H9 (cell line): ENCODE measurements at regions not wholly inside any gene's neighbourhood (a gene's known extent, or its start where the extent isn't known, plus 50 kb on each side); places are given as distances from the start of the nearest gene placed in this dataset.

ENCODE experiments used
- DNase-seq: peaks from one replicate; pipeline ENCODE4 v3.0.0-alpha.2; 2017
- H2AFZ ChIP-seq: one replicate; pipeline ENCODE4 v1.6.1; 2013; ENCODE audit warnings: mild to moderate bottlenecking, low read length, control low read depth, moderate library complexity
- H2AK5ac ChIP-seq: 2 replicates; pipeline ENCODE4 v1.6.1; 2013; ENCODE audit warnings: low read length, control low read depth, mixed read lengths; ENCODE audit not compliant: insufficient read length
- H2BK120ac ChIP-seq: one replicate; pipeline ENCODE4 v1.6.1; 2013; ENCODE audit warnings: low read depth, mild to moderate bottlenecking, low read length, control low read depth, inconsistent platforms; ENCODE audit not compliant: poor library complexity, severe bottlenecking
- H2BK12ac ChIP-seq: 2 replicates; pipeline ENCODE4 v1.6.1; 2013; ENCODE audit warnings: low read length, control low read depth, mixed read lengths, low read depth; ENCODE audit not compliant: insufficient read length
- H2BK15ac ChIP-seq: 2 replicates; pipeline ENCODE4 v1.6.1; 2013; ENCODE audit warnings: low read depth, low read length, control low read depth
- H2BK20ac ChIP-seq: one replicate; pipeline ENCODE4 v1.6.1; 2013; ENCODE audit warnings: low read depth, mild to moderate bottlenecking, low read length, control low read depth, inconsistent platforms; ENCODE audit not compliant: poor library complexity, severe bottlenecking
- H2BK5ac ChIP-seq: 2 replicates; pipeline ENCODE4 v1.6.1; 2013; ENCODE audit warnings: low read length, control low read depth, mixed read lengths; ENCODE audit not compliant: insufficient read length
- H3K14ac ChIP-seq: 2 replicates; pipeline ENCODE4 v1.6.1; 2013; ENCODE audit warnings: low read length, control low read depth; ENCODE audit not compliant: insufficient read depth
- H3K18ac ChIP-seq: 2 replicates; pipeline ENCODE4 v1.6.1; 2013; ENCODE audit warnings: low read depth, mild to moderate bottlenecking, mixed read lengths, low read length, control low read depth; ENCODE audit not compliant: insufficient read length
- H3K23ac ChIP-seq: 2 replicates; pipeline ENCODE4 v1.6.1; 2013; ENCODE audit warnings: low read length, control low read depth, mixed read lengths, low read depth; ENCODE audit not compliant: insufficient read length
- H3K23me2 ChIP-seq: 2 replicates; pipeline ENCODE4 v1.6.1; 2013; ENCODE audit warnings: low read depth, mild to moderate bottlenecking, mixed read lengths, low read length, control low read depth; ENCODE audit not compliant: insufficient read length, poor library complexity, severe bottlenecking
- H3K27ac ChIP-seq: 2 replicates; pipeline ENCODE4 v1.5.1; 2013; ENCODE audit warnings: low read length, control low read depth, mixed read lengths, low read depth; ENCODE audit not compliant: insufficient read length
- H3K27me3 ChIP-seq: 2 replicates; pipeline ENCODE4 v1.6.1; 2013; ENCODE audit warnings: low read length, control low read depth, inconsistent platforms; ENCODE audit not compliant: insufficient read depth
- H3K4ac ChIP-seq: 2 replicates; pipeline ENCODE4 v1.6.1; 2013; ENCODE audit warnings: low read depth, mild to moderate bottlenecking, control low read depth, inconsistent platforms, low read length, moderate library complexity
- H3K4me1 ChIP-seq: 2 replicates; pipeline ENCODE4 v1.6.1; 2013; ENCODE audit warnings: low read length, control low read depth, inconsistent platforms; ENCODE audit not compliant: insufficient read depth
- H3K4me2 ChIP-seq: 2 replicates; pipeline ENCODE4 v1.6.1; 2013; ENCODE audit warnings: low read length, control low read depth, mixed read lengths; ENCODE audit not compliant: insufficient read length, insufficient read depth
- H3K56ac ChIP-seq: 2 replicates; pipeline ENCODE4 v1.6.1; 2013; ENCODE audit warnings: low read depth, mild to moderate bottlenecking, mixed read lengths, low read length, control low read depth; ENCODE audit not compliant: insufficient read length
- H3K79me1 ChIP-seq: 2 replicates; pipeline ENCODE4 v1.6.1; 2013; ENCODE audit warnings: low read depth, mild to moderate bottlenecking, moderate library complexity, low read length, control low read depth, inconsistent platforms; ENCODE audit not compliant: insufficient read depth, poor library complexity, severe bottlenecking
- H3K79me2 ChIP-seq: 2 replicates; pipeline ENCODE4 v1.6.1; 2013; ENCODE audit warnings: low read length, control low read depth, inconsistent platforms; ENCODE audit not compliant: insufficient read depth
- H3K9ac ChIP-seq: 2 replicates; pipeline ENCODE4 v1.6.1; 2013; ENCODE audit warnings: low read length, control low read depth, mixed read lengths; ENCODE audit not compliant: insufficient read length; ENCODE audit errors: extremely low read depth
- H3K9me3 ChIP-seq: one replicate; pipeline ENCODE4 v1.6.1; 2013; ENCODE audit warnings: low read depth, low read length, inconsistent platforms; ENCODE audit not compliant: control insufficient read depth
- H3T11ph ChIP-seq: one replicate; pipeline ENCODE4 v1.6.1; 2013; ENCODE audit warnings: mild to moderate bottlenecking, low read length, control low read depth, inconsistent platforms
- H4K20me1 ChIP-seq: one replicate; pipeline ENCODE4 v1.6.1; 2013; ENCODE audit not compliant: control insufficient read depth, insufficient read length, insufficient read depth
- H4K5ac ChIP-seq: 2 replicates; pipeline ENCODE4 v1.6.1; 2013; ENCODE audit warnings: low read depth, mild to moderate bottlenecking, mixed read lengths, low read length, control low read depth; ENCODE audit not compliant: insufficient read length
- H4K8ac ChIP-seq: replicated peaks from 2 replicates; pipeline ENCODE4 v1.6.1; 2013; ENCODE audit warnings: low read length, control low read depth, mixed read lengths, low read depth; ENCODE audit not compliant: insufficient read length
- H4K91ac ChIP-seq: 2 replicates; pipeline ENCODE4 v1.6.1; 2013; ENCODE audit warnings: low read depth, mild to moderate bottlenecking, moderate library complexity, mixed read lengths, low read length, control low read depth; ENCODE audit not compliant: insufficient read length
- H3K27ac Mint-ChIP-seq, 3 experiments: 2 replicates in 2 of 3; 3 replicates in 1 of 3; pipeline ENCODE4 v1.8.0; 2020 to 2021; ENCODE audit warnings: mixed read lengths in 3 of 3, mild to moderate bottlenecking in 1 of 3, moderate library complexity in 1 of 3
- H3K27me3 Mint-ChIP-seq: 2 replicates; pipeline ENCODE4 v1.8.0; 2021; ENCODE audit warnings: low read depth, mild to moderate bottlenecking, moderate library complexity, mixed read lengths
- H3K36me3 Mint-ChIP-seq, 3 experiments: 2 replicates in 2 of 3; 3 replicates in 1 of 3; pipeline ENCODE4 v1.8.0; 2020 to 2021; ENCODE audit warnings: low read depth in 3 of 3, mixed read lengths in 3 of 3; ENCODE audit not compliant: insufficient read depth in 1 of 3
- H3K4me1 Mint-ChIP-seq, 2 experiments: 2 replicates each; pipeline ENCODE4 v1.8.0; 2020; ENCODE audit warnings: mixed read lengths in 2 of 2
- H3K4me3 Mint-ChIP-seq, 2 experiments: 2 replicates in 1 of 2; 3 replicates in 1 of 2; pipeline ENCODE4 v1.8.0; 2020 to 2021; ENCODE audit warnings: mild to moderate bottlenecking in 2 of 2, mixed read lengths in 2 of 2, moderate library complexity in 1 of 2
- H3K9me3 Mint-ChIP-seq, 2 experiments: 2 replicates in 1 of 2; 3 replicates in 1 of 2; pipeline ENCODE4 v1.8.0; 2020; ENCODE audit warnings: mild to moderate bottlenecking in 2 of 2, mixed read lengths in 2 of 2, moderate library complexity in 1 of 2
- CTCF ChIP-seq: fragments of 200-600 bp; sonication (generic); conservative IDR thresholded peaks from 3 replicates; pipeline ENCODE4 v1.8.0; 2021; ENCODE audit warnings: antibody characterized with exemption, mild to moderate bottlenecking
- WGBS: extraction: QIAGEN DNeasy Blood & Tissue Kit; methylation state at CpG from one replicate; pipeline ENCODE4 v1.1.7; 2013; ENCODE audit warnings: missing lambda C conversion rate, low lambda C conversion rate, mixed read lengths; ENCODE audit not compliant: insufficient read length; ENCODE audit errors: extremely low coverage; 5-methylcytosine and 5-hydroxymethylcytosine counted together

GRCh38 chr5:35357973-35358372 is 127.7 kb upstream of the PRLR start:
- Histone ChIP-seq H2BK12ac (no peak overlapping the region), H3T11ph (no peak overlapping the region), H4K91ac (no peak overlapping the region), H3K4me1 (no peaks in the 10 kb centered on the region), H3K4me2 (no peak overlapping the region), H3K56ac (no peak overlapping the region), H2BK5ac (no peak overlapping the region), H2AK5ac (no peak overlapping the region), H3K14ac (no peak overlapping the region), H4K5ac (no peak overlapping the region), H3K27me3 (no peaks in the 10 kb centered on the region), H3K18ac (no peak overlapping the region), H3K23ac (no peak overlapping the region), H3K4ac (no peak overlapping the region), H3K9me3 (no peaks in the 10 kb centered on the region), H3K79me2 (no peaks in the 10 kb centered on the region), H2BK120ac (no peak overlapping the region), H2BK20ac (no peak overlapping the region), H2BK15ac (no peak overlapping the region), H3K27ac (no peak overlapping the region), H4K20me1 (no peaks in the 10 kb centered on the region), H4K8ac (no peak overlapping the region), H3K79me1 (no peaks in the 10 kb centered on the region), H2AFZ (no peak overlapping the region), H3K9ac (no peak overlapping the region), H3K23me2 (no peaks in the 10 kb centered on the region)
- Mint-ChIP-seq H3K36me3 (peaks cover 0 to 1% (median 0%) of the 10 kb centered on the region in 3 experiments; a peak in 1 of 7 replicates), H3K9me3 (peaks cover under 1 to 2% of the 10 kb centered on the region in 2 experiments; a peak in 2 of 5 replicates), H3K4me3 (no peak overlapping the region), H3K27me3 (no peaks in the 10 kb centered on the region), H3K27ac (no peak overlapping the region), H3K4me1 (peaks cover 3% of the 10 kb centered on the region in 2 experiments; a peak in 1 of 4 replicates)
- no CpG with 5 or more reads among the region's 3 CpGs for WGBS
- no peak for TF ChIP-seq CTCF
- DNase-seq = no peak
